ENCODE measurements at regions not wholly inside any gene's neighbourhood (a gene's known extent, or its start where the extent isn't known, plus 50 kb on each side); places are given as distances from the start of the nearest gene placed in this dataset.
A peak's percentile ranks its signal among the peaks of the same experiment; 100 is the strongest.

DNA sequence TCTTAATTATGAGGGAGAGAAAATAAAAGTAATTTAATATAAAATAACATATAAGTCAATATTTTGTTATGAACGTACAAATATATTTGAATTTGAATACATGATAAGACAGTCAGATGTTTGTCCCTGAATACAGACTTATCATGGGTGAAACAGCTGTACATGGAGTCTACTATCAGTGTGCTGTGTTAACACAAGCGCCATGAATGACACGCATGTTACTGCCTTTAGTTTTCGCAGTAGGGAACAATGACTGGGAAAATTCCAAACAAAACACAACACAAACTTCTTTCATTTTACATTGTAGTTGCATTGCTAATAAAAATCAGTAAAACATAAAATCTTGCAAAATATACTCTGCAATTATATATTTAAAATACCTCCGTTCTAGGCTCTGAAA, 108.6 kb downstream of the FBXO5 start:
- no peaks in the 10 kb centered on the region for H3K27me3 Mint-ChIP-seq
- H3K36me3 Mint-ChIP-seq = no peaks in the 10 kb centered on the region
- no peaks in the 10 kb centered on the region for H3K4me1 Mint-ChIP-seq
- DNase-seq = no peak
- no peaks in the 10 kb centered on the region for H3K9me3 Mint-ChIP-seq
- no peak overlapping the region for H3K27ac Mint-ChIP-seq
- CTCF ChIA-PET = no interaction called here
- no peak overlapping the region for H3K4me3 Mint-ChIP-seq

DNA sequence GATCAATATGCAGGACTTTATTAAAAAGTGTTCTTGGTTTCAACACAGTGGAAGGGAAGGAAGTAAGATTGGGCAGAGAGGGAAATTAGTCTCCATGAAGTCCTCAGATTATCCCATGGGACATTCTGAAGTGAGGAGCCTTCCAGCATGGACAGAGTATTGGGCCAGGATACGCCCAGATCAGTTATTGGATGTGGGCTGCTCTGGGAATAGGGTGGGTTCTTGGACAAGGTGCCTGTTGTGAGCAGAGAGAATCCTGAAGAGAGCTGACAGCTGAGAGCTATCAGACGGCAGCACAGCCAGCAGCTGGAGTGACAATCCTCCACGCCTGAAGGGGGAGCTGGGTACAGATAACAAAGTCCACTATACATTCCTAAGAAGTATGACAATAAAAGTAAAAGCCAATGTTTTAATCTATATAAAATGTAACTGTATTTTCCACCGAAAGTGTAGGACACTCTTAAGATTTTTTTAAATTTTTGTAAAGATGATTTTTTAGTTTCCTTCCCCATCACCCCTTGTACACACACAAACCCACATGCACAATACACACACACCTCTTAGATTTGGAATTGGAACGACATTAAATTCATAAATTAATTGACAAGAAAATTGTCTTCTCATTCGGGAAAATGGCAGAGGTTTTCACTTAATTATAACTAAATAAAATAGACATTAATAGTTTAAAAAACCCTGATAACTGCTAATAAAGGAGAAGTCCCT, 107.8 kb downstream of the FBXO5 start:
- no peak for DNase-seq
- Mint-ChIP-seq H3K27ac (no peak overlapping the region), H3K9me3 (peaks cover 6% of the 10 kb centered on the region), H3K4me3 (no peak overlapping the region), H3K36me3 (no peaks in the 10 kb centered on the region), H3K4me1 (no peaks in the 10 kb centered on the region), H3K27me3 (no peaks in the 10 kb centered on the region)
- CTCF ChIA-PET = no interaction called here

DNA sequence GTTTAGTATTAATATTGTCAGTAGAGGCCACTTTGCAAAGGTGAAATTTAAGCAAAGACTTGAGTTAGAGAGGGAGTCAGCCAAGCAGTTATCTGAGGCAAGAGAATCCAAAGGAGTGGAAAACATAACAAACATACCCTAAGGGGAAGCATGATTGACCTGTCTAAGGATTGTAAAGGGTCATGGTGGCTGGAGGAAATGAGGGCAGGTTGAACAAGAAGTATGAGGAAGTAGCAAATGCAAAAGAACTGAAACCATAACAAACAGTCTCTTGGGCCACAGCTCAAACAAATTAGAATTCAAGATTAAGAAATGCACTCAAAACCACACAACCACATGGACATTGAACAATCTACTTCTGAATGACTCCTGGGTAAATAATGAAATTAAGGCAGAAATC, 103.2 kb downstream of the FBXO5 start:
- Mint-ChIP-seq H3K27ac (no peak overlapping the region), H3K4me1 (no peaks in the 10 kb centered on the region), H3K9me3 (peaks cover 7% of the 10 kb centered on the region), H3K36me3 (no peaks in the 10 kb centered on the region), H3K27me3 (no peaks in the 10 kb centered on the region), H3K4me3 (no peak overlapping the region)
- DNase-seq = no peak
- CTCF ChIA-PET = no interaction called here

DNA sequence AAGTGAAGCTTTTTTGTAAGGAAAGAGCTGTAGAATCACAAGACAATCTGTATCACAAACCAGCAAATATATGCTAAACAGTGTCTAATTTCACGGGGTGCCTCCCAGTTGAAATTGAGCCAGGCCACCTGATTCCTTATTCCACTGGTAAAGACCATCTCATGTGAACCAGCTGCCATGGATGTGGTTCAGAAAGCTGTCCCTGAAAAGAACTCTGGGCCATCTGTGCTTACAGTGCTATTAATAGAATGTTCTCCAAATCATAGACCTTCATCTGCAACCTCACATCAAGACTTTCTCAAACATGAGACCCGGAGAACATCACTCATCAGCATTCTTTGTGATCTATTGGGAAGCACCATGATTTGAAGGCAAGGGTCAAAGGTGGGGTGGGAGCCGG, 89.7 kb downstream of the FBXO5 start:
- Mint-ChIP-seq H3K4me3 (no peak overlapping the region), H3K27ac (no peak overlapping the region), H3K36me3 (no peaks in the 10 kb centered on the region), H3K27me3 (peaks cover 5% of the 10 kb centered on the region), H3K4me1 (no peaks in the 10 kb centered on the region), H3K9me3 (no peaks in the 10 kb centered on the region)
- no peak for DNase-seq
- CTCF ChIA-PET = interaction anchor here (1.1 kb wide), 1 partner anchor 8 kb away, joined by 3 read pairs; no protein-coding TSS in a partner anchor

DNA sequence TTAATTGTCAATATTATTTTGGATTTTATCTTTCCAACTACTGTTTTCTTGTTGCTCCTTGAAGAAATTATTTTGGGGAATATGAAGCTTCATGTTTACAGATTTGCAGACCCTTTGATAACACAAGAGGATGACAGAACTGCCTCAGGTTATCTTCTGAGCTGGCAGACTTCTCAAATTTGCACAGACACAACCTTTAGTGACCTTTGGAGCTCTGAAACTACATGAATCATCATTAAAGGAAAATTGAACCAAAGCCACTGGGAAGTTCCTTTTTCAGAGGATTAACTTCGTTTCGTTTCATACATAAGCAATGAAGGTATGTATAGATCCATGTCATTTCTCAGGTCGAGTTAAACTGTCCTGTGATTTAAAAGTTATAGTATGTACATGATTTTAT, 85.9 kb downstream of the FBXO5 start:
- no peaks in the 10 kb centered on the region for H3K36me3 Mint-ChIP-seq
- no peak overlapping the region for H3K27ac Mint-ChIP-seq
- no peaks in the 10 kb centered on the region for H3K9me3 Mint-ChIP-seq
- no peak overlapping the region for H3K4me3 Mint-ChIP-seq
- DNase-seq = no peak
- H3K27me3 Mint-ChIP-seq = peaks cover 5% of the 10 kb centered on the region
- no peaks in the 10 kb centered on the region for H3K4me1 Mint-ChIP-seq
- CTCF ChIA-PET = interaction anchor here (0.7 to 1.0 kb wide), 3 partner anchors 9 to 31 kb away, joined by 3 to 4 read pairs (median 3); no protein-coding TSS in a partner anchor

DNA sequence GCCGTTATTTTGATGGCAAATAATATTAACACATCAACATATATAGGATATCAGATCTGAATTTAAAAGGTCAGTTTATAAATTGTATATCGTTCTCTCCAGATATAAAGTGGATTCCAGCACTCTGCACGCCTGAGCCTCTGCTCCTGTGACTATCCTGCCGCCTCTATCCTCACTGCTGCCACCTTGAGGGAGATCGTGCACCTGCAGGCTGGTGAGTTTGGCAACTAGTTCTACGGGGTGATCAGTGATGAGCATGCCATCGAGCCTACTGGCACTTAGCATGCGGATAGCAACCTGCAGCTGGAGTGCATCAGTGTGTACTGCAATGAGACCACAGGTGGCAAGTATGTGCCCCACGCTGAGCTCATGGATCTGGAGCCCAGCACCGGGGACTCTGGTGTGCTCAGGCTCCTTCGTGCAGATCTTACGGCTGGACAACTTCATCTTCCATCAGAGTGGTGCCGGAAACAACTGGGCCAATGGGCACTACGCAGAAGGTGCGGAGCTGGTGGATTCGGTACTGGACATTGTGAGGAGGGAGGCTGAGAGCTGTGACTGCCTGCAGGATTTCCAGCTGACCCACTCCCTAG, 84.9 kb downstream of the FBXO5 start:
- CTCF ChIA-PET = interaction anchor here (0.6 to 1.1 kb wide), 2 partner anchors 25 to 31 kb away, joined by 3 read pairs; no protein-coding TSS in a partner anchor
- Mint-ChIP-seq H3K27ac (no peak overlapping the region), H3K9me3 (no peaks in the 10 kb centered on the region), H3K4me1 (no peaks in the 10 kb centered on the region), H3K4me3 (no peak overlapping the region), H3K27me3 (peaks cover 5% of the 10 kb centered on the region), H3K36me3 (no peaks in the 10 kb centered on the region)
- peak; percentile 76 for DNase-seq

DNA sequence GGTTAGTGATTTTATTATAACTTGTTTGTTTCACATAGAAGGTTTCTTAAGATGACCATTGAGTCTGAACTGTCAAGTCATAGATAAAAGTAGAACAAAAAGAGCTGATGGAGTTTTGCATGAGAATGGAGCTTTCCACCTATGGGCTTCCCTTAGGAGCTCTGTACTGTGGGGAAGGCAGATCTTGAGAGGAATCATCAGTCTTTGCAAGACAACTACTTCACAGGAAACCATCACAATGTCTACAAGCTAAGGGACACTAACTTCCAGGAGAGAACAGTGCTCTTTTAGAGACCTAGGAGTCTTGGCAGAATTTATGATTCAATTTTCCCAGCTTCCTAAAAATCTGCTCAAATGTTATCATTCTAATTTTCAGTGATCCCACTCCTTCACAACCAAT, 78.2 kb downstream of the FBXO5 start:
- DNase-seq = no peak
- Mint-ChIP-seq H3K9me3 (no peaks in the 10 kb centered on the region), H3K4me1 (no peaks in the 10 kb centered on the region), H3K27me3 (no peaks in the 10 kb centered on the region), H3K4me3 (no peak overlapping the region), H3K27ac (no peak overlapping the region), H3K36me3 (no peaks in the 10 kb centered on the region)
- CTCF ChIA-PET = no interaction called here

GRCh38 chr6:152905551-152906299, 77.1 kb downstream of the FBXO5 start:
- Mint-ChIP-seq H3K9me3 (no peaks in the 10 kb centered on the region), H3K4me3 (no peak overlapping the region), H3K4me1 (no peaks in the 10 kb centered on the region), H3K36me3 (no peaks in the 10 kb centered on the region), H3K27ac (no peak overlapping the region), H3K27me3 (no peaks in the 10 kb centered on the region)
- CTCF ChIA-PET = no interaction called here
- DNase-seq = no peak

DNA sequence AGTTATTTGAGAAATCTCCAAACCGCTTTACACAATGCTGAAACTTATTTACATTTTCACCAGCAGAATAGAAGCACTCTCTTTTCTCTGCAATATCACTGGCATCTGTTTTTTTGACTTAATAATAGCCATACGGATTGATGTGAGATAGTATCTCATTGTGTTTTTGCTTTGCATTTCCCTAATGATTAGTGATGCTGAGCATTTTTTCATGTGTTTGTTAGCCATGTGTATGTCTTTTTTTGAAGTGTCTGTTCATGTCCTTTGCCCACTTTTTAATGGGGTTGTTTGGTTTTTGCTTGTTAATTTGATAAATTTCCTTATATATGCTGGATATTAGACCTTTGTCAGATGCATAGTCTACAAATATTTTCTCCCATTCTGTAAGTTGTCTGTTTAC, 73.6 kb downstream of the FBXO5 start:
- DNase-seq = no peak
- no peak overlapping the region for H3K27ac Mint-ChIP-seq
- no peak overlapping the region for H3K4me3 Mint-ChIP-seq
- H3K9me3 Mint-ChIP-seq = no peaks in the 10 kb centered on the region
- H3K36me3 Mint-ChIP-seq = no peaks in the 10 kb centered on the region
- CTCF ChIA-PET = no interaction called here
- no peaks in the 10 kb centered on the region for H3K4me1 Mint-ChIP-seq
- no peaks in the 10 kb centered on the region for H3K27me3 Mint-ChIP-seq

DNA sequence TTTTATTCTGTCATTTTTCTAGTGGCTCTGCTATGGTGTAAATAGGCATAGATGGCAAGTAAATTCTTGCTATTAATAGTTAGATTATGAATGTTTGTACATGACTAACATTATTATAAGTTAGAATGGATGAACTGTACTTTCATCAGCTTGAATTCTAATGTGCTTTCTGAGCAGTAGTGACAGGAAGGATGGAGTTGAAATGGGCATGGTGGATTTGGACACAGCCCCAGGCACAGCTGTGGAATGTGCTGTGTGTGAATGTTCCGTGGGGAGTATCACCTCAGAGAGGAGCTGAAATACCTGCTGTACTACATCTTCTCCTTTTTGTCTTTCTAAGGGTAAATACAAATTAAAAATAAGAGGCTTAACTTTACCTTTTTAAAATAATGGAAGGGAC, 66.8 kb downstream of the FBXO5 start:
- Mint-ChIP-seq H3K36me3 (no peaks in the 10 kb centered on the region), H3K4me1 (no peaks in the 10 kb centered on the region), H3K27me3 (peaks cover 4% of the 10 kb centered on the region), H3K27ac (no peak overlapping the region), H3K9me3 (no peaks in the 10 kb centered on the region), H3K4me3 (no peak overlapping the region)
- DNase-seq = no peak
- CTCF ChIA-PET = no interaction called here

DNA sequence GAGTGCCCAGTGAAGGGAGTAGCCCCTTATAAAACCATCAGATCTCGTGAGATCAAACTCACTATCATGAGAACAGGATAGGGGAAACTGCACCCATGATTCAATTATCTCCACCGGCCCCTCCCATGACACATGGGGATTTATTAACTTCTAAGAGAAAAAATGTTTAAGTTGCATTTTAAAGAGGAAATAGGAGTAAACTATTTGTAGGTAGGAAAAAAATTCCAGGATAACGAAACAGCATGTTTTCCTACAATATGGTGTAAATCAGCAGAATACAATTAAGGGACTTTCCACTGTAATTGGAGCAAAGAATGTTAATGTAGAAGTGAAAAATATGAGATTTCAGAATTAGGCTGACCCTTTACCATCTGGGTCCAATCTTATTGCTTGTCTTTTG, 63.9 kb downstream of the FBXO5 start:
- no peaks in the 10 kb centered on the region for H3K36me3 Mint-ChIP-seq
- H3K4me3 Mint-ChIP-seq = no peak overlapping the region
- H3K9me3 Mint-ChIP-seq = no peaks in the 10 kb centered on the region
- DNase-seq = no peak
- no peak overlapping the region for H3K27ac Mint-ChIP-seq
- peaks cover 4% of the 10 kb centered on the region for H3K27me3 Mint-ChIP-seq
- no peaks in the 10 kb centered on the region for H3K4me1 Mint-ChIP-seq
- CTCF ChIA-PET = no interaction called here

- Mint-ChIP-seq H3K4me3 (no peak overlapping the region), H3K27me3 (no peaks in the 10 kb centered on the region), H3K9me3 (no peaks in the 10 kb centered on the region), H3K27ac (no peak overlapping the region), H3K4me1 (no peaks in the 10 kb centered on the region), H3K36me3 (no peaks in the 10 kb centered on the region)
- DNase-seq = no peak
- CTCF ChIA-PET = interaction anchor here (0.8 kb wide), 1 partner anchor 21 kb away, joined by 3 read pairs; no protein-coding TSS in a partner anchor
These were observed 62.8 kb downstream of the FBXO5 start for GRCh38 chr6:152920016-152920415.

All from activated naive CD4-positive, alpha-beta T cell treated with anti-CD3 and anti-CD28 coated beads, Interleukin-2, amount 10 ng/mL, durations not matched to agents 7 days and 5 days (primary cell).